ENCODE measurements at regions not wholly inside any gene's neighbourhood (a gene's known extent, or its start where the extent isn't known, plus 50 kb on each side); places are given as distances from the start of the nearest gene placed in this dataset.

DNA sequence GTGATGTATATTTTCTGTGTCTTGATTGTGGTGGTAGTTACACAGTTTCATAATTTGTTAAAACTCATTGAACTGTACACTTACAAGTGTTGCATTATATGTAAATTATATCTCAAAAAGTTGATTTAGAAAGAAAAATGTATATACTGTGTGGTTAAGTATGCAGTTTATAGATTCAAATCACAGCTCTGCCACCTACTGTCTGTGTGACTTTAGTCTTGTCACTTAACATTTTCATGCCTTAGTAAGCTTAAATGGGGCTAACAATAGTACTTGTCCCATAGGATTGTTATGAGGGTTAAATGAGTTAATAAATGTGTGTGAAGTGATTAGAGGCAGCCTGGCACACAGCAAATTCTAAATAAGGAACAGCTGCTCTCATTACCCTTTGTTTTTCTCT is 120.9 kb upstream of the P2RY1 start:
- TF ChIP-seq, protein P1, sequence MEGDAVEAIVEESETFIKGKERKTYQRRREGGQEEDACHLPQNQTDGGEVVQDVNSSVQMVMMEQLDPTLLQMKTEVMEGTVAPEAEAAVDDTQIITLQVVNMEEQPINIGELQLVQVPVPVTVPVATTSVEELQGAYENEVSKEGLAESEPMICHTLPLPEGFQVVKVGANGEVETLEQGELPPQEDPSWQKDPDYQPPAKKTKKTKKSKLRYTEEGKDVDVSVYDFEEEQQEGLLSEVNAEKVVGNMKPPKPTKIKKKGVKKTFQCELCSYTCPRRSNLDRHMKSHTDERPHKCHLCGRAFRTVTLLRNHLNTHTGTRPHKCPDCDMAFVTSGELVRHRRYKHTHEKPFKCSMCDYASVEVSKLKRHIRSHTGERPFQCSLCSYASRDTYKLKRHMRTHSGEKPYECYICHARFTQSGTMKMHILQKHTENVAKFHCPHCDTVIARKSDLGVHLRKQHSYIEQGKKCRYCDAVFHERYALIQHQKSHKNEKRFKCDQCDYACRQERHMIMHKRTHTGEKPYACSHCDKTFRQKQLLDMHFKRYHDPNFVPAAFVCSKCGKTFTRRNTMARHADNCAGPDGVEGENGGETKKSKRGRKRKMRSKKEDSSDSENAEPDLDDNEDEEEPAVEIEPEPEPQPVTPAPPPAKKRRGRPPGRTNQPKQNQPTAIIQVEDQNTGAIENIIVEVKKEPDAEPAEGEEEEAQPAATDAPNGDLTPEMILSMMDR (optimal IDR thresholded peaks at IDR 0.05 in 1 of 3, IDR thresholded peaks at IDR 0.05 in 1 of 3, conservative IDR thresholded peaks at IDR 0.05 in 1 of 3; ENCODE audit: extremely low read depth in 1 of 3, insufficient read depth in 2 of 3, low read length in 3 of 3), result no peak
- TF ChIP-seq EZH2 (IDR thresholded peaks at IDR 0.05; ENCODE audit: low read length), result no peak

Data from keratinocyte (primary cell).